OCI-LY1 (cell line): ENCODE measurements at regions not wholly inside any gene's neighbourhood (a gene's known extent, or its start where the extent isn't known, plus 50 kb on each side); places are given as distances from the start of the nearest gene placed in this dataset.

Experiments
- H2AFZ ChIP-seq: fragments of 200-600 bp; sonication (generic), shearing (Covaris generic); 2 replicates; pipeline ENCODE4 v1.6.0; 2014; ENCODE audit warnings: antibody characterized with exemption, mild to moderate bottlenecking, low read length
- H3F3A ChIP-seq: fragments of 200-600 bp; sonication (generic), shearing (Covaris generic); 2 replicates; pipeline ENCODE4 v1.6.0; 2014; ENCODE audit warnings: mild to moderate bottlenecking, antibody characterized with exemption, low read length, moderate library complexity; ENCODE audit not compliant: insufficient read depth
- H3K27ac ChIP-seq: fragments of 200-600 bp; sonication (generic); 2 replicates; pipeline ENCODE4 v1.5.1; 2014; ENCODE audit warnings: low read length, mixed run types, mild to moderate bottlenecking, low read depth; ENCODE audit not compliant: poor library complexity, severe bottlenecking
- H3K27me3 ChIP-seq: fragments of 200-600 bp; sonication (generic); 2 replicates; pipeline ENCODE4 v1.6.0; 2014; ENCODE audit warnings: antibody characterized with exemption, mild to moderate bottlenecking, low read length, moderate library complexity; ENCODE audit not compliant: insufficient read depth
- H3K36me3 ChIP-seq: fragments of 200-600 bp; sonication (generic); 2 replicates; pipeline ENCODE4 v1.6.1; 2014; ENCODE audit warnings: mild to moderate bottlenecking, antibody characterized with exemption, low read length, moderate library complexity, mixed read lengths; ENCODE audit not compliant: insufficient read depth
- H3K4me1 ChIP-seq: fragments of 200-600 bp; sonication (generic); 2 replicates; pipeline ENCODE4 v1.5.1; 2014; ENCODE audit warnings: mild to moderate bottlenecking, low read length, moderate library complexity; ENCODE audit not compliant: insufficient read depth, severe bottlenecking
- H3K4me2 ChIP-seq: fragments of 200-600 bp; sonication (generic), shearing (Covaris generic); 2 replicates; pipeline ENCODE4 v1.6.1; 2014; ENCODE audit warnings: low read length
- H3K4me3 ChIP-seq: fragments of 200-600 bp; sonication (generic); 2 replicates; pipeline ENCODE4 v1.5.1; 2014; ENCODE audit warnings: low read length, low read depth, mild to moderate bottlenecking, mixed read lengths; ENCODE audit not compliant: poor library complexity, severe bottlenecking
- H3K79me2 ChIP-seq: fragments of 200-600 bp; shearing (Covaris generic); 2 replicates; pipeline ENCODE4 v1.6.1; 2016; ENCODE audit warnings: mixed run types, low read length, mixed read lengths; ENCODE audit not compliant: insufficient read depth
- H3K9ac ChIP-seq: fragments of 200-600 bp; sonication (generic), shearing (Covaris generic); 2 replicates; pipeline ENCODE4 v1.6.1; 2014; ENCODE audit warnings: mild to moderate bottlenecking, low read length, mixed read lengths
- H3K9me2 ChIP-seq: fragments of 200-600 bp; sonication (generic), shearing (Covaris generic); 2 replicates; pipeline ENCODE4 v1.6.1; 2014; ENCODE audit warnings: low read depth, mild to moderate bottlenecking, low read length, mixed read lengths
- H3K9me3 ChIP-seq: fragments of 200-600 bp; shearing (Covaris generic); 2 replicates; pipeline ENCODE4 v1.6.1; 2014; ENCODE audit warnings: low read length, mixed read lengths
- H4K20me1 ChIP-seq: fragments of 200-600 bp; sonication (generic), shearing (Covaris generic); 2 replicates; pipeline ENCODE4 v1.6.0; 2016; ENCODE audit warnings: mild to moderate bottlenecking, low read length; ENCODE audit not compliant: insufficient read depth
- CTCF ChIP-seq: fragments of 200-600 bp; sonication (generic), shearing (Covaris generic); IDR thresholded peaks from 2 replicates; pipeline ENCODE4 v1.5.1; 2017; ENCODE audit warnings: mild to moderate bottlenecking, antibody characterized with exemption, low read length, moderate library complexity, mixed read lengths
- EZH2 ChIP-seq: fragments of 200-600 bp; sonication (generic), shearing (Covaris generic); IDR thresholded peaks from 2 replicates; pipeline ENCODE4 v1.8.0; 2017; ENCODE audit warnings: borderline replicate concordance, mixed run types, mild to moderate bottlenecking, antibody characterized with exemption, low read length, moderate library complexity, mixed read lengths

GRCh38 chr13:44072536-44072935, 192.8 kb downstream of the LACC1 start:
- Histone ChIP-seq H3K9ac (no peak overlapping the region), H3K4me1 (no peaks in the 10 kb centered on the region), H3K79me2 (no peaks in the 10 kb centered on the region), H3K9me2 (no peaks in the 10 kb centered on the region), H3K9me3 (no peaks in the 10 kb centered on the region), H3K27ac (no peak overlapping the region), H3K4me2 (no peak overlapping the region), H3F3A (no peaks in the 10 kb centered on the region), H2AFZ (no peak overlapping the region), H4K20me1 (no peaks in the 10 kb centered on the region), H3K27me3 (no peaks in the 10 kb centered on the region), H3K36me3 (no peaks in the 10 kb centered on the region), H3K4me3 (no peak overlapping the region)
- TF ChIP-seq EZH2 (no peak), CTCF (no peak)

- no peaks in the 10 kb centered on the region for H3K9me2 ChIP-seq
- H4K20me1 ChIP-seq, result no peaks in the 10 kb centered on the region
- no peak overlapping the region for H3K4me3 ChIP-seq
- TF ChIP-seq EZH2, result no peak
- TF ChIP-seq CTCF, result no peak
- H2AFZ ChIP-seq, result no peak overlapping the region
- no peak overlapping the region for H3K27ac ChIP-seq
- H3K4me2 ChIP-seq, result no peak overlapping the region
- H3K36me3 ChIP-seq, result no peaks in the 10 kb centered on the region
- H3K9ac ChIP-seq, result no peak overlapping the region
- no peaks in the 10 kb centered on the region for H3F3A ChIP-seq
- H3K27me3 ChIP-seq, result no peaks in the 10 kb centered on the region
- no peaks in the 10 kb centered on the region for H3K4me1 ChIP-seq
- no peaks in the 10 kb centered on the region for H3K9me3 ChIP-seq
- no peaks in the 10 kb centered on the region for H3K79me2 ChIP-seq
These were observed 194.9 kb downstream of the LACC1 start for GRCh38 chr13:44074611-44075010.

GRCh38 chr13:44075113-44075512, 195.4 kb downstream of the LACC1 start:
- H3K4me1 ChIP-seq, result no peaks in the 10 kb centered on the region
- H3K9me2 ChIP-seq, result no peaks in the 10 kb centered on the region
- H3K4me3 ChIP-seq, result no peak overlapping the region
- no peaks in the 10 kb centered on the region for H3K79me2 ChIP-seq
- no peaks in the 10 kb centered on the region for H3K36me3 ChIP-seq
- TF ChIP-seq EZH2, result no peak
- no peak for TF ChIP-seq CTCF
- no peaks in the 10 kb centered on the region for H3F3A ChIP-seq
- no peaks in the 10 kb centered on the region for H3K9me3 ChIP-seq
- no peak overlapping the region for H2AFZ ChIP-seq
- no peaks in the 10 kb centered on the region for H4K20me1 ChIP-seq
- H3K4me2 ChIP-seq, result no peak overlapping the region
- H3K9ac ChIP-seq, result no peak overlapping the region
- H3K27me3 ChIP-seq, result no peaks in the 10 kb centered on the region
- no peak overlapping the region for H3K27ac ChIP-seq
